ENCODE measurements at regions not wholly inside any gene's neighbourhood (a gene's known extent, or its start where the extent isn't known, plus 50 kb on each side); places are given as distances from the start of the nearest gene placed in this dataset.

DNA sequence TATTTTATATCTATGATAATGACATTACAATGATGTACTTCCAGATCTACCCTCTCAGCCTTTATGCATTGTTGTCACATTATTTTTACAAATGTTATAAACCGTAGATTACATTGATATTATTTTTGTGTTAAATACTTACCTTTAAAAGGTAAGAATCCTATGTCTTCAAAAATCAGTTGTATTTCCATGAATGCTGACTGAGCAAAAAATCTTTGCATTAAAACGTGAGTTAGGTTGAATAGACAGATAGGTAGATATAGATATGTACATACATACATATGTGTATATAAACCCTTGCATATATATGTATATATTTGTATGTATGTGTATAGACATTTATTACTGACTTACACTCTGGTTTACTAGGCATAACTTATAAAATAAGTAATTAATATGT, 558.2 kb downstream of the CDH26 start:
- no peak overlapping the region for H3K9ac ChIP-seq (ENCODE audit: low read length)
- H4K12ac ChIP-seq (ENCODE audit: low read depth, low read length) = no peak overlapping the region
- H3K4me1 ChIP-seq (ENCODE audit: control insufficient read depth in 1 of 2, insufficient read depth in 2 of 2, low read length in 2 of 2) = peaks cover 3 to 5% of the 10 kb centered on the region in 2 experiments
- no peak overlapping the region for H4K91ac ChIP-seq (ENCODE audit: low read depth, low read length)
- no peak overlapping the region for H3K23ac ChIP-seq (ENCODE audit: low read length)
- DNase-seq = no peak
- no peak overlapping the region for H3K27ac ChIP-seq (ENCODE audit: low read depth, low read length)
- H2BK12ac ChIP-seq (ENCODE audit: low read length) = no peak overlapping the region
- H2AK5ac ChIP-seq (ENCODE audit: low read length) = no peak overlapping the region
- H3K18ac ChIP-seq (ENCODE audit: low read length) = no peak overlapping the region
- peaks cover 2% of the 10 kb centered on the region for H3K79me1 ChIP-seq (ENCODE audit: low read length)
- H2AFZ ChIP-seq (ENCODE audit: insufficient read depth, low read length, poor library complexity) = no peak overlapping the region
- H3K9me3 ChIP-seq (ENCODE audit: insufficient read depth, low read depth, low read length) = no peaks in the 10 kb centered on the region
- H3K4me3 ChIP-seq (ENCODE audit: low read depth, low read length) = no peak overlapping the region
- H3K14ac ChIP-seq (ENCODE audit: low read length) = no peak overlapping the region
- no peak overlapping the region for H2BK120ac ChIP-seq (ENCODE audit: insufficient read depth, low read length, poor library complexity)
- no CpG with 5 or more reads among the region's 2 CpGs for WGBS (ENCODE audit: extremely low coverage, insufficient coverage, insufficient read length)
- H4K8ac ChIP-seq (ENCODE audit: low read depth, low read length) = no peak overlapping the region
- H3K4ac ChIP-seq (ENCODE audit: low read depth, low read length) = no peak overlapping the region
- no peak overlapping the region for H2BK5ac ChIP-seq (ENCODE audit: low read depth, low read length, poor library complexity)
- H3K4me2 ChIP-seq (ENCODE audit: low read length) = no peak overlapping the region
- no peaks in the 10 kb centered on the region for H3K79me2 ChIP-seq (ENCODE audit: control insufficient read depth, insufficient read depth, low read length, poor library complexity)
- no peaks in the 10 kb centered on the region for H3K36me3 ChIP-seq (ENCODE audit: control insufficient read depth in 1 of 2, insufficient read depth in 2 of 2, low read length in 2 of 2)
- no peaks in the 10 kb centered on the region for H3K27me3 ChIP-seq (ENCODE audit: insufficient read depth, low read length)

DNA sequence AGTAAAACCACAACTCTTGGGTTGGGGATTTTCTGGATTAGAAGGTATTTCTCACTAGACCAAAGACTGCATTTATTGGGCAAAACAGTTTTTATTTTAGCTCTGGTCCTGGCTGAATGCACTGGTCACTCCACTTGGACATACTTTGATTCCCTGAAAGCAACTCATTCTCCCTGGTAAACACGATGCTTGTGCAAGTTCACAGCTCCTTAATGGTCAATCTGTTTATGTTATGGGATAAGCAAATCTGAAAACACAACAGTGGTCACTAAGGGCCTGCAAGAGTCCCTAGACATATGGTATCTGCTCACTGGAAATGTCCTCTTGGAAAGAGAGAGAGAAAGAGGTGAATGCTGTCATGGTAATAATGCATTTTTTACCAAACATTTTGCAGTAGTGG, 559.8 kb downstream of the CDH26 start:
- Histone ChIP-seq H3K4me2 (ENCODE audit: low read length) (no peak overlapping the region), H4K91ac (ENCODE audit: low read depth, low read length) (no peak overlapping the region), H2AFZ (ENCODE audit: insufficient read depth, low read length, poor library complexity) (no peak overlapping the region), H3K27me3 (ENCODE audit: insufficient read depth, low read length) (no peaks in the 10 kb centered on the region), H3K18ac (ENCODE audit: low read length) (no peak overlapping the region), H4K8ac (ENCODE audit: low read depth, low read length) (no peak overlapping the region), H2BK5ac (ENCODE audit: low read depth, low read length, poor library complexity) (no peak overlapping the region), H2AK5ac (ENCODE audit: low read length) (no peak overlapping the region), H3K23ac (ENCODE audit: low read length) (no peak overlapping the region), H2BK120ac (ENCODE audit: insufficient read depth, low read length, poor library complexity) (no peak overlapping the region), H3K79me1 (ENCODE audit: low read length) (peaks cover 1% of the 10 kb centered on the region), H2BK12ac (ENCODE audit: low read length) (no peak overlapping the region), H3K14ac (ENCODE audit: low read length) (no peak overlapping the region), H4K12ac (ENCODE audit: low read depth, low read length) (no peak overlapping the region), H3K27ac (ENCODE audit: low read depth, low read length) (no peak overlapping the region), H3K36me3 (ENCODE audit: control insufficient read depth in 1 of 2, insufficient read depth in 2 of 2, low read length in 2 of 2) (no peaks in the 10 kb centered on the region), H3K9me3 (ENCODE audit: insufficient read depth, low read depth, low read length) (no peaks in the 10 kb centered on the region), H3K9ac (ENCODE audit: low read length) (no peak overlapping the region), H3K4me3 (ENCODE audit: low read depth, low read length) (no peak overlapping the region), H3K4me1 (ENCODE audit: control insufficient read depth in 1 of 2, insufficient read depth in 2 of 2, low read length in 2 of 2) (peaks cover 2% of the 10 kb centered on the region in 2 experiments), H3K4ac (ENCODE audit: low read depth, low read length) (no peak overlapping the region), H3K79me2 (ENCODE audit: control insufficient read depth, insufficient read depth, low read length, poor library complexity) (no peaks in the 10 kb centered on the region)
- WGBS (ENCODE audit: extremely low coverage, insufficient coverage, insufficient read length) = no CpG with 5 or more reads among the region's 1 CpG
- DNase-seq = peak in 1 of 2 donors; percentile 35

DNA sequence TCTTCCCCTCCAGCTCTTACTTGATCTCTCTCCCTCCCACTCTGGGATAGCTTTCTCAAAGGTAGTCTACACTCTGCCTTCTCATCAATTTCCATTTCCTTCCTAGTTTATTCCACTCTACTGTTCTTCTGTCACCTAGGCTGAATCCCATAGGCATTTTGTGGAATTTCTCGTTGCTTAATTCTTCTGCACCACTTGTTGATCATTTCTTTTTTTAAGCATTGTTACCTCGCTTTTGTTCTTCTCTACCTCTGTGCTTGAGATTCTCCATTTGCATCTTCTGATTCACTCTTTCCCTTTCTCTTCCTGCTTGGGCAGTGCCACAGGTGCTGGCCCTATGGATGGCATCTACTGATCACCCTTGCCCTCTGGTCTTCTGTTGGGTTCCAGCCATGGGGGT, 567.2 kb downstream of the CDH26 start:
- Histone ChIP-seq H3K4me1 (ENCODE audit: control insufficient read depth in 1 of 2, insufficient read depth in 2 of 2, low read length in 2 of 2) (no peaks in the 10 kb centered on the region), H3K18ac (ENCODE audit: low read length) (no peak overlapping the region)
- no CpG with 5 or more reads among the region's 2 CpGs for WGBS (ENCODE audit: extremely low coverage, insufficient coverage, insufficient read length)

DNA sequence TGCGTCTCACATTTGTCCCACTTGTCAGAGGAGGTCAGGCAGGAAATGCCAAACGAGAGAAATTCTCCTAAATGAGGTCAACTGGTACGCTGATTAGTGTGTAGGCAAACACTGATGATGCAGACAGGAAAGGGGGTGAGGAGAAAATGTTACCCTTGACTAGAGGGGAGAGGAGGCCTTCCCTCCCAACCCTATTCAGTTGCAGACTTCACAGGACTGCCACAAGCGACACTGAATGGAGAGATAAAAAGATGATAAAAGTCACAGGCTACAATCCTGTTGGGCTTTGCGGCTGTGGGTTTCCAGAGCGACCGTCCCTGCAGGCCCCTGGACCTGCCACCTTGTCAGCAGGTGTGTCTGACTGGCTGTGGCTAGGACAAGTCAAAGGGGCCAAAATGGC, 569.4 kb downstream of the CDH26 start:
- Histone ChIP-seq H3K9ac (ENCODE audit: low read length) (no peak overlapping the region), H2BK12ac (ENCODE audit: low read length) (no peak overlapping the region), H2BK120ac (ENCODE audit: insufficient read depth, low read length, poor library complexity) (no peak overlapping the region), H3K23ac (ENCODE audit: low read length) (no peak overlapping the region), H2AFZ (ENCODE audit: insufficient read depth, low read length, poor library complexity) (no peak overlapping the region), H4K8ac (ENCODE audit: low read depth, low read length) (no peak overlapping the region), H3K9me3 (ENCODE audit: insufficient read depth, low read depth, low read length) (no peaks in the 10 kb centered on the region), H2BK5ac (ENCODE audit: low read depth, low read length, poor library complexity) (no peak overlapping the region), H4K12ac (ENCODE audit: low read depth, low read length) (no peak overlapping the region), H3K18ac (ENCODE audit: low read length) (no peak overlapping the region), H4K91ac (ENCODE audit: low read depth, low read length) (no peak overlapping the region), H3K4me2 (ENCODE audit: low read length) (no peak overlapping the region), H3K4me3 (ENCODE audit: low read depth, low read length) (no peak overlapping the region), H3K4me1 (ENCODE audit: control insufficient read depth in 1 of 2, insufficient read depth in 2 of 2, low read length in 2 of 2) (no peaks in the 10 kb centered on the region), H3K36me3 (ENCODE audit: control insufficient read depth in 1 of 2, insufficient read depth in 2 of 2, low read length in 2 of 2) (no peaks in the 10 kb centered on the region), H3K27me3 (ENCODE audit: insufficient read depth, low read length) (no peaks in the 10 kb centered on the region), H3K14ac (ENCODE audit: low read length) (no peak overlapping the region), H3K4ac (ENCODE audit: low read depth, low read length) (no peak overlapping the region), H3K27ac (ENCODE audit: low read depth, low read length) (no peak overlapping the region), H3K79me1 (ENCODE audit: low read length) (no peaks in the 10 kb centered on the region), H2AK5ac (ENCODE audit: low read length) (no peak overlapping the region), H3K79me2 (ENCODE audit: control insufficient read depth, insufficient read depth, low read length, poor library complexity) (no peaks in the 10 kb centered on the region)
- DNase-seq = no peak
- no CpG with 5 or more reads among the region's 7 CpGs for whole genome bisulfite sequencing (ENCODE audit: extremely low coverage, insufficient coverage, insufficient read length)

More for the DNA sequence above, 567.2 kb downstream of the CDH26 start:
- Histone ChIP-seq H3K4me3 (ENCODE audit: low read depth, low read length) (no peak overlapping the region), H3K4me2 (ENCODE audit: low read length) (no peak overlapping the region), H2BK5ac (ENCODE audit: low read depth, low read length, poor library complexity) (no peak overlapping the region), H3K14ac (ENCODE audit: low read length) (no peak overlapping the region), H3K79me2 (ENCODE audit: control insufficient read depth, insufficient read depth, low read length, poor library complexity) (no peaks in the 10 kb centered on the region), H3K27ac (ENCODE audit: low read depth, low read length) (no peak overlapping the region), H4K8ac (ENCODE audit: low read depth, low read length) (no peak overlapping the region), H3K9me3 (ENCODE audit: insufficient read depth, low read depth, low read length) (no peaks in the 10 kb centered on the region), H3K79me1 (ENCODE audit: low read length) (no peaks in the 10 kb centered on the region), H3K23ac (ENCODE audit: low read length) (no peak overlapping the region), H2AK5ac (ENCODE audit: low read length) (no peak overlapping the region), H3K36me3 (ENCODE audit: control insufficient read depth in 1 of 2, insufficient read depth in 2 of 2, low read length in 2 of 2) (no peaks in the 10 kb centered on the region), H4K91ac (ENCODE audit: low read depth, low read length) (no peak overlapping the region), H3K4ac (ENCODE audit: low read depth, low read length) (no peak overlapping the region), H2BK120ac (ENCODE audit: insufficient read depth, low read length, poor library complexity) (no peak overlapping the region), H3K9ac (ENCODE audit: low read length) (no peak overlapping the region), H2BK12ac (ENCODE audit: low read length) (no peak overlapping the region), H4K12ac (ENCODE audit: low read depth, low read length) (no peak overlapping the region), H2AFZ (ENCODE audit: insufficient read depth, low read length, poor library complexity) (no peak overlapping the region), H3K27me3 (ENCODE audit: insufficient read depth, low read length) (no peaks in the 10 kb centered on the region)
- DNase-seq = no peak
